H1 (cell line): ENCODE measurements at regions not wholly inside any gene's neighbourhood (a gene's known extent, or its start where the extent isn't known, plus 50 kb on each side); places are given as distances from the start of the nearest gene placed in this dataset.

Experiments
- CTCF ChIA-PET: fragments of 300-600 bp; sonication (Branson Sonifier 250); formaldehyde crosslinking; loops from one replicate; lab custom pipeline; 2021; ENCODE audit not compliant: partially characterized antibody; lab: Charles Lee
- POLR2A ChIA-PET: fragments of 300-600 bp; sonication (Branson Sonifier 250); formaldehyde crosslinking; loops from one replicate; lab custom pipeline; 2021; ENCODE audit warnings: inconsistent platforms; ENCODE audit not compliant: partially characterized antibody; lab: Charles Lee
- DNase-seq, 2 experiments: peaks; one replicate each; pipeline versions ENCODE4 v3.0.0 to v3.0.0-alpha.2; 2010 to 2022; ENCODE audit warnings: low spot score in 2 of 2, low read depth in 1 of 2, mixed read lengths in 1 of 2
- FAIRE-seq: peaks from 2 replicates; lab custom pipeline; 2011; peaks lifted over from hg19 to GRCh38; lab: Jason Lieb, UNC
- H2AFZ ChIP-seq: 2 replicates; pipeline ENCODE4 v1.8.1; 2012; ENCODE audit warnings: low read length, inconsistent platforms
- H2AK5ac ChIP-seq: 2 replicates; pipeline ENCODE4 v1.6.1; 2013; ENCODE audit warnings: low read depth, low read length
- H2BK120ac ChIP-seq: replicated peaks from 2 replicates; pipeline ENCODE3; 2013; ENCODE audit warnings: low read depth, low read length, inconsistent platforms
- H2BK12ac ChIP-seq: 2 replicates; pipeline ENCODE4 v1.6.1; 2013; ENCODE audit warnings: low read depth, low read length
- H2BK15ac ChIP-seq: 2 replicates; pipeline ENCODE4 v1.6.1; 2013; ENCODE audit warnings: low read length
- H2BK20ac ChIP-seq: 2 replicates; pipeline ENCODE4 v1.6.1; 2013; ENCODE audit warnings: low read length
- H2BK5ac ChIP-seq: 2 replicates; pipeline ENCODE4 v1.6.1; 2013; ENCODE audit warnings: low read depth, low read length
- H3K14ac ChIP-seq: 2 replicates; pipeline ENCODE4 v1.6.1; 2013; ENCODE audit warnings: inconsistent platforms; ENCODE audit not compliant: insufficient read length
- H3K18ac ChIP-seq: 2 replicates; pipeline ENCODE4 v1.6.1; 2013; ENCODE audit warnings: low read length; ENCODE audit errors: extremely low read depth
- H3K23ac ChIP-seq: 2 replicates; pipeline ENCODE4 v1.6.1; 2013; ENCODE audit warnings: inconsistent platforms; ENCODE audit not compliant: insufficient read length
- H3K23me2 ChIP-seq: 2 replicates; pipeline ENCODE4 v1.6.1; 2013; ENCODE audit warnings: low read depth, low read length
- H3K27ac ChIP-seq: 2 replicates; pipeline ENCODE4 v1.6.1; 2011; ENCODE audit warnings: low read depth, low read length, inconsistent platforms
- H3K27me3 ChIP-seq, 4 experiments: replicated peaks in 1 of 4; 1 replicate in 1 of 4; 2 replicates in 3 of 4; pipeline versions ENCODE4 v1.6.1 to v1.8.1; 2011 to 2013; ENCODE audit warnings: low read length in 3 of 4, mild to moderate bottlenecking in 3 of 4, inconsistent platforms in 2 of 4, mixed read lengths in 2 of 4, moderate library complexity in 1 of 4; ENCODE audit not compliant: control insufficient read depth in 3 of 4, insufficient read depth in 3 of 4; ENCODE audit errors: extremely low read depth in 1 of 4
- H3K36me3 ChIP-seq, 4 experiments: 2 replicates each; pipeline versions ENCODE4 v1.6.1 to v1.8.1; 2011 to 2013; ENCODE audit warnings: mild to moderate bottlenecking in 4 of 4, low read length in 3 of 4, moderate library complexity in 2 of 4, control low read depth in 1 of 4, inconsistent platforms in 1 of 4; ENCODE audit not compliant: insufficient read depth in 4 of 4, control insufficient read depth in 2 of 4
- H3K4ac ChIP-seq: replicated peaks from 2 replicates; pipeline ENCODE3; 2013; ENCODE audit warnings: low read length, low read depth, mixed read lengths, inconsistent platforms; ENCODE audit not compliant: insufficient read length
- H3K4me1 ChIP-seq, 4 experiments: replicated peaks in 1 of 4; 1 replicate in 1 of 4; 2 replicates in 3 of 4; pipeline versions ENCODE4 v1.6.1 to v1.8.1; 2011 to 2013; ENCODE audit warnings: low read length in 3 of 4, inconsistent platforms in 2 of 4, mixed read lengths in 1 of 4; ENCODE audit not compliant: insufficient read depth in 4 of 4, control insufficient read depth in 3 of 4
- H3K4me2 ChIP-seq, 2 experiments: 2 replicates each; pipeline versions ENCODE4 v1.6.1 to v1.8.1; 2011 to 2013; ENCODE audit warnings: low read depth in 2 of 2, low read length in 2 of 2, control low read depth in 1 of 2, inconsistent platforms in 1 of 2, mild to moderate bottlenecking in 1 of 2; ENCODE audit not compliant: insufficient read depth in 1 of 2
- H3K4me3 ChIP-seq, 4 experiments: fragments of 200-600, 300-600 bp in 1 of 4; sonication (generic), shearing (Covaris generic), sonication (Bioruptor Twin) in 1 of 4; 2 replicates each; pipeline versions ENCODE4 v1.5.1 to v1.8.1; 2011 to 2016; ENCODE audit warnings: low read length in 4 of 4, low read depth in 3 of 4, control low read depth in 2 of 4, inconsistent platforms in 2 of 4, mild to moderate bottlenecking in 2 of 4, mixed read lengths in 1 of 4, moderate library complexity in 1 of 4; ENCODE audit not compliant: insufficient read depth in 2 of 4; ENCODE audit errors: extremely low read depth in 1 of 4
- H3K56ac ChIP-seq: replicated peaks from 2 replicates; pipeline ENCODE3; 2013; ENCODE audit warnings: low read depth, mild to moderate bottlenecking, mixed read lengths, low read length, inconsistent platforms; ENCODE audit not compliant: insufficient read length
- H3K79me1 ChIP-seq: 2 replicates; pipeline ENCODE4 v1.6.1; 2013; ENCODE audit warnings: low read depth, low read length, control low read depth
- H3K79me2 ChIP-seq, 2 experiments: 2 replicates each; pipeline versions ENCODE4 v1.6.1 to v1.8.1; 2012 to 2013; ENCODE audit warnings: low read length in 2 of 2, mild to moderate bottlenecking in 2 of 2, inconsistent platforms in 1 of 2; ENCODE audit not compliant: insufficient read depth in 2 of 2, control insufficient read depth in 1 of 2
- H3K9ac ChIP-seq, 4 experiments: replicated peaks in 1 of 4; 1 replicate in 1 of 4; 2 replicates in 3 of 4; pipeline versions ENCODE4 v1.6.1 to v1.8.1; 2011 to 2013; ENCODE audit warnings: low read depth in 3 of 4, low read length in 3 of 4, control low read depth in 2 of 4, mild to moderate bottlenecking in 2 of 4, moderate library complexity in 2 of 4, inconsistent platforms in 1 of 4; ENCODE audit errors: extremely low read depth in 1 of 4
- H3K9me3 ChIP-seq, 2 experiments: 2 replicates each; pipeline versions ENCODE4 v1.6.1 to v1.8.1; 2012 to 2013; ENCODE audit warnings: mild to moderate bottlenecking in 2 of 2, moderate library complexity in 2 of 2, control low read depth in 1 of 2, inconsistent platforms in 1 of 2, low read depth in 1 of 2, low read length in 1 of 2, mixed read lengths in 1 of 2; ENCODE audit not compliant: insufficient read depth in 2 of 2
- H4K20me1 ChIP-seq, 2 experiments: replicated peaks in 1 of 2; 2 replicates each; pipeline versions ENCODE3 to v1.8.1; 2011 to 2013; ENCODE audit warnings: inconsistent platforms in 2 of 2, low read length in 2 of 2, mild to moderate bottlenecking in 1 of 2; ENCODE audit not compliant: insufficient read depth in 2 of 2, control insufficient read depth in 1 of 2
- H4K5ac ChIP-seq: 2 replicates; pipeline ENCODE4 v1.6.1; 2013; ENCODE audit warnings: low read length, low read depth, mixed read lengths, inconsistent platforms; ENCODE audit not compliant: insufficient read length
- H4K8ac ChIP-seq: 2 replicates; pipeline ENCODE4 v1.8.0; 2013; ENCODE audit warnings: mild to moderate bottlenecking, moderate library complexity, low read length, inconsistent platforms; ENCODE audit not compliant: insufficient read depth; ENCODE audit errors: extremely low read depth
- H4K91ac ChIP-seq: replicated peaks from 2 replicates; pipeline ENCODE3; 2013; ENCODE audit warnings: low read length, mixed read lengths, inconsistent platforms; ENCODE audit not compliant: insufficient read length
- POLR2A ChIP-seq, 2 experiments: IDR thresholded peaks; 1 replicate in 1 of 2; 2 replicates in 1 of 2; pipeline ENCODE4 v1.6.1; 2011; ENCODE audit warnings: low read depth in 2 of 2, low read length in 2 of 2, mild to moderate bottlenecking in 2 of 2; ENCODE audit errors: control extremely low read depth in 1 of 2
- RFX5 ChIP-seq: IDR thresholded peaks from 2 replicates; pipeline ENCODE4 v1.6.1; 2011; ENCODE audit warnings: low read depth, low read length, improper control_type of control experiment, borderline replicate concordance
- WGBS, 2 experiments: shearing (Covaris generic) in 1 of 2; methylation state at CpG; one replicate each; pipeline versions ENCODE4 v1.1.6 to v1.1.7; 2013 to 2015; ENCODE audit warnings: low lambda C conversion rate in 2 of 2, mixed read lengths in 2 of 2, inconsistent platforms in 1 of 2, low coverage in 1 of 2, missing lambda C conversion rate in 1 of 2; ENCODE audit not compliant: insufficient replicate concordance in 2 of 2, insufficient coverage in 1 of 2, insufficient read length in 1 of 2; ENCODE audit errors: extremely low coverage in 1 of 2, missing lambda C conversion rate in 1 of 2; 5-methylcytosine and 5-hydroxymethylcytosine counted together

- Histone ChIP-seq H3K79me1 (no peaks in the 10 kb centered on the region), H3K4me2 (no peak overlapping the region), H4K8ac (no peak overlapping the region), H2BK12ac (no peak overlapping the region), H2BK20ac (no peak overlapping the region), H3K27ac (no peak overlapping the region), H2AFZ (no peak overlapping the region), H4K20me1 (no peaks in the 10 kb centered on the region), H3K23me2 (no peaks in the 10 kb centered on the region), H3K9ac (no peak overlapping the region), H3K23ac (no peak overlapping the region), H2AK5ac (no peak overlapping the region), H3K4me3 (no peak overlapping the region), H3K4me1 (no peaks in the 10 kb centered on the region), H3K27me3 (peaks cover 0 to 1% (median 0%) of the 10 kb centered on the region in 4 experiments; a peak in 1 of 7 replicates), H4K91ac (no peak overlapping the region), H3K14ac (no peak overlapping the region), H2BK120ac (no peak overlapping the region), H3K56ac (no peak overlapping the region), H3K79me2 (no peaks in the 10 kb centered on the region), H3K36me3 (no peaks in the 10 kb centered on the region), H3K18ac (no peak overlapping the region), H3K9me3 (no peaks in the 10 kb centered on the region), H4K5ac (no peak overlapping the region), H3K4ac (no peak overlapping the region), H2BK5ac (no peak overlapping the region), H2BK15ac (no peak overlapping the region)
- POLR2A ChIA-PET: no interaction called here
- no peak for TF ChIP-seq RFX5
- TF ChIP-seq POLR2A (IDR thresholded peaks at IDR 0.05; ENCODE audit: control extremely low read depth in 1 of 2, low read depth in 2 of 2, low read length in 2 of 2): no peak
- CTCF ChIA-PET: no interaction called here
- DNase-seq (no peak), FAIRE-seq (no peak)
- WGBS, 2 experiments: 83% methylated on average over 4 of the region's 4 CpGs; no CpG with 5 or more reads in 1 of the 2 experiments
Observed at GRCh38 chr10:10493833-10494232, 523.8 kb upstream of the CELF2 start.
